ENCODE measurements at regions not wholly inside any gene's neighbourhood (a gene's known extent, or its start where the extent isn't known, plus 50 kb on each side); places are given as distances from the start of the nearest gene placed in this dataset.

GRCh38 chr13:80972857-80973478 lies 632.0 kb upstream of the SPRY2 start:
- ATAC-seq (ENCODE audit: low FRiP score) (no peak), DNase-seq (ENCODE audit: low spot score) (no peak)
- TF ChIP-seq, protein P1, sequence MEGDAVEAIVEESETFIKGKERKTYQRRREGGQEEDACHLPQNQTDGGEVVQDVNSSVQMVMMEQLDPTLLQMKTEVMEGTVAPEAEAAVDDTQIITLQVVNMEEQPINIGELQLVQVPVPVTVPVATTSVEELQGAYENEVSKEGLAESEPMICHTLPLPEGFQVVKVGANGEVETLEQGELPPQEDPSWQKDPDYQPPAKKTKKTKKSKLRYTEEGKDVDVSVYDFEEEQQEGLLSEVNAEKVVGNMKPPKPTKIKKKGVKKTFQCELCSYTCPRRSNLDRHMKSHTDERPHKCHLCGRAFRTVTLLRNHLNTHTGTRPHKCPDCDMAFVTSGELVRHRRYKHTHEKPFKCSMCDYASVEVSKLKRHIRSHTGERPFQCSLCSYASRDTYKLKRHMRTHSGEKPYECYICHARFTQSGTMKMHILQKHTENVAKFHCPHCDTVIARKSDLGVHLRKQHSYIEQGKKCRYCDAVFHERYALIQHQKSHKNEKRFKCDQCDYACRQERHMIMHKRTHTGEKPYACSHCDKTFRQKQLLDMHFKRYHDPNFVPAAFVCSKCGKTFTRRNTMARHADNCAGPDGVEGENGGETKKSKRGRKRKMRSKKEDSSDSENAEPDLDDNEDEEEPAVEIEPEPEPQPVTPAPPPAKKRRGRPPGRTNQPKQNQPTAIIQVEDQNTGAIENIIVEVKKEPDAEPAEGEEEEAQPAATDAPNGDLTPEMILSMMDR (IDR thresholded peaks at IDR 0.05): no peak

DNA sequence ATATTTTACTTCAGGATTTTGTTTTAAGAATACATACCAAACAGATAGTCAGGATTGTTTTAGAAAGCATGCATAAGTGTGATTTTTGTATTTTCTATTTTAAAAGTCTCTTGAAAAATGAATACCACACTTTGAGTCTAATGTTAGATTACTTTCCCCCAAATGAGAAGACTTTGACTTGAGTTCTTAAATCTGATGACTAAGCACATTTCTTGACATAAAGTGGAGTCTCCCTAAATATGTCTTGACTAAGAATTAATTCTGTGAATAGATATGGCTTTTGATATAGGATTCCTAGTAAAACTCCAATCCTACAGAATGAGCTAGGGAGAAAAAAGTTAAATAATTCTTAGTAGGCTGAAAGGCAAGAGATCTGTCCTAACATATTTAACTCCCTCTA lies 624.2 kb upstream of the SPRY2 start:
- ATAC-seq (ENCODE audit: low FRiP score) (no peak), DNase-seq (ENCODE audit: low spot score) (no peak)
- TF ChIP-seq, protein P1 (IDR thresholded peaks at IDR 0.05): no peak

DNA sequence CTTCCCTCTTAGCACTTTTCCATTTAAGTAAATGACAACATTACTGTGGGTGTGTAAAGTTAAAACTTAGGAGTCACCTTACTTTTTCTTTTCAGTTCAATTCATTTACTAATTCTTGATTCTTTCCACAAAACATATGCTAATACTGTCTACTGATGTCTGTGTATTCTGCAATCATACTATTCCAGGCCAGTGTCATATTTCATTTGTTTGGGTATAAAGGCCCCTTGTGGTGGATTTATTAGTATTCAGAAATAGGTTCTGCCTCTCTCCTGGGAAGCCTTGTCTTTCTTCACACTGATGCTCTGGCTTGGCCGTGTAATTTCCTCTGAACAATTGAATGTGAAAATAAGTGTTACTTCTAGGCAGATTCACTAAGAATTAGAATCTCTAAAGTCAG lies 621.9 kb upstream of the SPRY2 start:
- DNase-seq (ENCODE audit: low spot score) (no peak), ATAC-seq (ENCODE audit: low FRiP score) (no peak)
- TF ChIP-seq, protein P1 (IDR thresholded peaks at IDR 0.05): no peak

DNA sequence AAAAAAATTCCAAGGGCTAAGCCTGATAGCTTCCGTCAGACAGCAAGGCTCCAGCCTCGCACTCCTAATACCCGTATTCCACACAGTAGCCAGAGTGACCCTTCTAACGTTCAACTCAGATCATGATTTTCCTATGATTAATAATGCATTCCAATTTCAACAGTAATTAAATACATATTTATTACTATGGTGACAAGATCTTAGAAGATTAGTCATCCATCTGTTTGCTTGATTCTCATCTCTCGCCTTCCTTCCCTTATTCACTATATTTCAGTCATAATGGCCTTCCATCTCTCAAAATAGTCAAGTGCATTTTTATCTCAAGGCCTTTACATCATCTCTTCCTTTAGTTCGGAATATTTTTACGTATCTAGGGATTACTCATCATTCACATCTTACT lies 621.2 kb upstream of the SPRY2 start:
- no peak for ATAC-seq (ENCODE audit: low FRiP score)
- TF ChIP-seq, protein P1 (IDR thresholded peaks at IDR 0.05): no peak
- no peak for DNase-seq (ENCODE audit: low spot score)

GRCh38 chr13:80957019-80957655 lies 616.2 kb upstream of the SPRY2 start:
- ATAC-seq (ENCODE audit: low FRiP score): no peak
- DNase-seq (ENCODE audit: low spot score): no peak
- TF ChIP-seq, protein P1 (IDR thresholded peaks at IDR 0.05): no peak

DNA sequence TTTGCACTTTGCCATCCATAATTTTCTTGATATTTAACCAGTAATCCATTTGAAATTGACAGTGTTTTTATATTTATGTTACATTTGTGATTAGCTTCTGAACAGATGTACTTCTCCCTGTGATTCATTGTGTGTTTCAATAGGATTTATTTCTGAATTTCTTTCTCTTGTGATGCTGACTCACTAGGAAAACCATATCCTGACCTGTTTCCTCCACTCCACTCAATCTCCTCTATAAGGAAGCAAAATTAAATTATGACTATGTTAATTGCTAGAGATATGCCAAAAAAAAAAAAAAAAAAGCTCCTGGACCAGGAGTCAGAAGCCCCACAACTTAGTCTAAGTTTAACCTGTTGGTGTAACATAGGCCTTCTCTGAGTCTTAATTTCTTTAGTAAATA lies 614.6 kb upstream of the SPRY2 start:
- ATAC-seq (ENCODE audit: low FRiP score): no peak
- no peak for DNase-seq (ENCODE audit: low spot score)
- TF ChIP-seq, protein P1 (IDR thresholded peaks at IDR 0.05): no peak

DNA sequence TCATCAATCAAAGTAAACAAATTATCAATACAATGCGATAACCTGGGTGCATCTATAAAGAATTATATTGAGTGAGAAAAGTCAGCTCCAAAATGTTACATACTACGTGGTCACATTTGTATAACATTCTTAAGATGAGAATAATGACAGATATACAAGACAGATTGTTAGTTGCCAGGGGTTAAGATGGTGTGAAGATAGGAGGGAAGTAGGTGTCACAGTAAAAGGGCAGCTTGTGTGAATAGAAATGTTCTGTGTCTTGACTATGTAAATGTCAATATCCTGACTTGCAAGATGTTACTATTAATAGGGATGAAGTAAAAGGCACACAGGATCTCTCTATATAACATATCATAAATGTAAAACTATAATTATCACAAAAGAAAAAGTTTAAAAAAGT lies 611.2 kb upstream of the SPRY2 start:
- no peak for ATAC-seq (ENCODE audit: low FRiP score)

More for the DNA sequence above, 611.2 kb upstream of the SPRY2 start:
- no peak for DNase-seq (ENCODE audit: low spot score)
- TF ChIP-seq, protein P1 (IDR thresholded peaks at IDR 0.05): no peak

All from omental fat pad (tissue), 3 donors.